HepG2 (cell line): ENCODE measurements at regions not wholly inside any gene's neighbourhood (a gene's known extent, or its start where the extent isn't known, plus 50 kb on each side); places are given as distances from the start of the nearest gene placed in this dataset.

ENCODE experiments used
- ASH2L ChIP-seq: fragments of 300-600, 200-600 bp; sonication (generic); IDR thresholded peaks from 2 replicates; pipeline ENCODE4 v1.7.0; 2017; ENCODE audit warnings: low read depth, mild to moderate bottlenecking, moderate library complexity, mixed read lengths, low read length; ENCODE audit not compliant: insufficient read length
- RNF2 ChIP-seq: fragments of 450-650 bp; conservative IDR thresholded peaks from 2 replicates; pipeline ENCODE4 v1.6.1; 2016; ENCODE audit warnings: low read depth
- XRCC5 ChIP-seq: fragments of 200-400 bp; formaldehyde crosslinking; optimal IDR thresholded peaks from 2 replicates; pipeline ENCODE3; 2017; ENCODE audit warnings: mild to moderate bottlenecking, low read length
- ZNF782 ChIP-seq: sonication (generic); formaldehyde crosslinking; IDR thresholded peaks from 2 replicates; pipeline ENCODE4 v1.4.0; 2020; ENCODE audit warnings: missing genetic modification reagents, mild to moderate bottlenecking, borderline replicate concordance
- TF ChIP-seq, protein P1 (sequence below): sonication (generic); formaldehyde crosslinking; conservative IDR thresholded peaks from 2 replicates; pipeline ENCODE4 v1.8.0; 2022; ENCODE audit warnings: mild to moderate bottlenecking, moderate library complexity, missing genetic modification reagents
- TF ChIP-seq, protein P2 (sequence below): sonication (generic); formaldehyde crosslinking; IDR thresholded peaks from 2 replicates; pipeline ENCODE4 v1.4.0; 2020; ENCODE audit warnings: missing genetic modification reagents
- TF ChIP-seq, protein P3 (sequence below): sonication (generic); formaldehyde crosslinking; IDR thresholded peaks from 2 replicates; pipeline ENCODE4 v1.5.1; 2020; ENCODE audit warnings: mild to moderate bottlenecking, missing genetic modification reagents, borderline replicate concordance
- TF ChIP-seq, protein P4 (sequence below): sonication (generic); formaldehyde crosslinking; IDR thresholded peaks from 2 replicates; pipeline ENCODE4 v1.4.0; 2020; ENCODE audit warnings: missing genetic modification reagents
- TF ChIP-seq, protein P5 (sequence below): sonication (generic); formaldehyde crosslinking; IDR thresholded peaks from 2 replicates; pipeline ENCODE4 v1.8.0; 2022; ENCODE audit warnings: missing genetic modification reagents, mild to moderate bottlenecking, borderline replicate concordance
- TF ChIP-seq, protein P6 (sequence below): sonication (generic); formaldehyde crosslinking; IDR thresholded peaks from 2 replicates; pipeline ENCODE4 v1.4.0; 2020; ENCODE audit warnings: mild to moderate bottlenecking, missing genetic modification reagents
- TF ChIP-seq, protein P7 (sequence below): sonication (generic); formaldehyde crosslinking; IDR thresholded peaks from 2 replicates; pipeline ENCODE4 v1.5.1; 2020; ENCODE audit warnings: missing genetic modification reagents, mild to moderate bottlenecking, borderline replicate concordance

DNA sequence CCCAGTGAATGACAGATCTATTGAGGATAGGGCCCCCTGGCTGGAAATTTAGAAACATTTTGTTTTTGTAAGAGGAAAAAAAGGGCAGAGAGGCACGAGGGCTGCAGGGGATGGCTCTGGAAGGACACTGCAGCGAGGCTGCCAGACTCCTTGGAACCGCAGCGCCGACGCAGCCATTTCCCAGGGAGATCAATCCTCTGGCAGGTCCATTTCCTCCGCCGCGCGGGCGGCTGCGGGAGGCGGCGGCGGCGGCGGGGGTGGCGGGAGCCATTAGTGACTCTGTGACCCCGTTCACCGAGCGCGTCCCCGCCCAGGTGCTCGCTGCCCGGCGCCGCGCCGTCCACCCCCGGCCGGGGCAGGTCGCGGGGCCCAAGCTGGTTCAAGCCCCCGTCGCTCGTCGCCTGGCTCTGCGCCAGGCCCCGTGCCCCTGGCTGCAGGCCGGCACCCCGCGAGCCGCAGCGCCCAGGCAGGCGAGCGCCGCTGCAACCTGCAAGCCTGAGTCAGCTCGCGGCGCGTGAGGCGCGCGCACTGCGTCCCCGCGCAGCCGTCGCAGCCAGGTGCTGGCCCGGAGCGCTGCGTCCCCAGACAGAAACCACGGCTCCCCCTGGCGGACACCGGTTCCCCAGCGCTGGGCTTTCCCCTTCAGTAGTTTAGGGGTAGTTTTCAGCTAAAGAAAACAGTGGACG, 192.6 kb downstream of the KATNAL1 start (continued):
- TF ChIP-seq, protein P1, sequence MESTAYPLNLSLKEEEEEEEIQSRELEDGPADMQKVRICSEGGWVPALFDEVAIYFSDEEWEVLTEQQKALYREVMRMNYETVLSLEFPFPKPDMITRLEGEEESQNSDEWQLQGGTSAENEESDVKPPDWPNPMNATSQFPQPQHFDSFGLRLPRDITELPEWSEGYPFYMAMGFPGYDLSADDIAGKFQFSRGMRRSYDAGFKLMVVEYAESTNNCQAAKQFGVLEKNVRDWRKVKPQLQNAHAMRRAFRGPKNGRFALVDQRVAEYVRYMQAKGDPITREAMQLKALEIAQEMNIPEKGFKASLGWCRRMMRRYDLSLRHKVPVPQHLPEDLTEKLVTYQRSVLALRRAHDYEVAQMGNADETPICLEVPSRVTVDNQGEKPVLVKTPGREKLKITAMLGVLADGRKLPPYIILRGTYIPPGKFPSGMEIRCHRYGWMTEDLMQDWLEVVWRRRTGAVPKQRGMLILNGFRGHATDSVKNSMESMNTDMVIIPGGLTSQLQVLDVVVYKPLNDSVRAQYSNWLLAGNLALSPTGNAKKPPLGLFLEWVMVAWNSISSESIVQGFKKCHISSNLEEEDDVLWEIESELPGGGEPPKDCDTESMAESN (CRISPR knock-in tag): 0 out of 2 replicates have a peak, but pooled peaks have one; percentile 24
- TF ChIP-seq, protein P2, sequence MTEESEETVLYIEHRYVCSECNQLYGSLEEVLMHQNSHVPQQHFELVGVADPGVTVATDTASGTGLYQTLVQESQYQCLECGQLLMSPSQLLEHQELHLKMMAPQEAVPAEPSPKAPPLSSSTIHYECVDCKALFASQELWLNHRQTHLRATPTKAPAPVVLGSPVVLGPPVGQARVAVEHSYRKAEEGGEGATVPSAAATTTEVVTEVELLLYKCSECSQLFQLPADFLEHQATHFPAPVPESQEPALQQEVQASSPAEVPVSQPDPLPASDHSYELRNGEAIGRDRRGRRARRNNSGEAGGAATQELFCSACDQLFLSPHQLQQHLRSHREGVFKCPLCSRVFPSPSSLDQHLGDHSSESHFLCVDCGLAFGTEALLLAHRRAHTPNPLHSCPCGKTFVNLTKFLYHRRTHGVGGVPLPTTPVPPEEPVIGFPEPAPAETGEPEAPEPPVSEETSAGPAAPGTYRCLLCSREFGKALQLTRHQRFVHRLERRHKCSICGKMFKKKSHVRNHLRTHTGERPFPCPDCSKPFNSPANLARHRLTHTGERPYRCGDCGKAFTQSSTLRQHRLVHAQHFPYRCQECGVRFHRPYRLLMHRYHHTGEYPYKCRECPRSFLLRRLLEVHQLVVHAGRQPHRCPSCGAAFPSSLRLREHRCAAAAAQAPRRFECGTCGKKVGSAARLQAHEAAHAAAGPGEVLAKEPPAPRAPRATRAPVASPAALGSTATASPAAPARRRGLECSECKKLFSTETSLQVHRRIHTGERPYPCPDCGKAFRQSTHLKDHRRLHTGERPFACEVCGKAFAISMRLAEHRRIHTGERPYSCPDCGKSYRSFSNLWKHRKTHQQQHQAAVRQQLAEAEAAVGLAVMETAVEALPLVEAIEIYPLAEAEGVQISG (CRISPR knock-in tag): peak; percentile 75; the same call in 1 of the 2 replicates
- TF ChIP-seq, protein P3, sequence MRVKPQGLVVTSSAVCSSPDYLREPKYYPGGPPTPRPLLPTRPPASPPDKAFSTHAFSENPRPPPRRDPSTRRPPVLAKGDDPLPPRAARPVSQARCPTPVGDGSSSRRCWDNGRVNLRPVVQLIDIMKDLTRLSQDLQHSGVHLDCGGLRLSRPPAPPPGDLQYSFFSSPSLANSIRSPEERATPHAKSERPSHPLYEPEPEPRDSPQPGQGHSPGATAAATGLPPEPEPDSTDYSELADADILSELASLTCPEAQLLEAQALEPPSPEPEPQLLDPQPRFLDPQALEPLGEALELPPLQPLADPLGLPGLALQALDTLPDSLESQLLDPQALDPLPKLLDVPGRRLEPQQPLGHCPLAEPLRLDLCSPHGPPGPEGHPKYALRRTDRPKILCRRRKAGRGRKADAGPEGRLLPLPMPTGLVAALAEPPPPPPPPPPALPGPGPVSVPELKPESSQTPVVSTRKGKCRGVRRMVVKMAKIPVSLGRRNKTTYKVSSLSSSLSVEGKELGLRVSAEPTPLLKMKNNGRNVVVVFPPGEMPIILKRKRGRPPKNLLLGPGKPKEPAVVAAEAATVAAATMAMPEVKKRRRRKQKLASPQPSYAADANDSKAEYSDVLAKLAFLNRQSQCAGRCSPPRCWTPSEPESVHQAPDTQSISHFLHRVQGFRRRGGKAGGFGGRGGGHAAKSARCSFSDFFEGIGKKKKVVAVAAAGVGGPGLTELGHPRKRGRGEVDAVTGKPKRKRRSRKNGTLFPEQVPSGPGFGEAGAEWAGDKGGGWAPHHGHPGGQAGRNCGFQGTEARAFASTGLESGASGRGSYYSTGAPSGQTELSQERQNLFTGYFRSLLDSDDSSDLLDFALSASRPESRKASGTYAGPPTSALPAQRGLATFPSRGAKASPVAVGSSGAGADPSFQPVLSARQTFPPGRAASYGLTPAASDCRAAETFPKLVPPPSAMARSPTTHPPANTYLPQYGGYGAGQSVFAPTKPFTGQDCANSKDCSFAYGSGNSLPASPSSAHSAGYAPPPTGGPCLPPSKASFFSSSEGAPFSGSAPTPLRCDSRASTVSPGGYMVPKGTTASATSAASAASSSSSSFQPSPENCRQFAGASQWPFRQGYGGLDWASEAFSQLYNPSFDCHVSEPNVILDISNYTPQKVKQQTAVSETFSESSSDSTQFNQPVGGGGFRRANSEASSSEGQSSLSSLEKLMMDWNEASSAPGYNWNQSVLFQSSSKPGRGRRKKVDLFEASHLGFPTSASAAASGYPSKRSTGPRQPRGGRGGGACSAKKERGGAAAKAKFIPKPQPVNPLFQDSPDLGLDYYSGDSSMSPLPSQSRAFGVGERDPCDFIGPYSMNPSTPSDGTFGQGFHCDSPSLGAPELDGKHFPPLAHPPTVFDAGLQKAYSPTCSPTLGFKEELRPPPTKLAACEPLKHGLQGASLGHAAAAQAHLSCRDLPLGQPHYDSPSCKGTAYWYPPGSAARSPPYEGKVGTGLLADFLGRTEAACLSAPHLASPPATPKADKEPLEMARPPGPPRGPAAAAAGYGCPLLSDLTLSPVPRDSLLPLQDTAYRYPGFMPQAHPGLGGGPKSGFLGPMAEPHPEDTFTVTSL (CRISPR knock-in tag): no peak
- TF ChIP-seq, protein P4, sequence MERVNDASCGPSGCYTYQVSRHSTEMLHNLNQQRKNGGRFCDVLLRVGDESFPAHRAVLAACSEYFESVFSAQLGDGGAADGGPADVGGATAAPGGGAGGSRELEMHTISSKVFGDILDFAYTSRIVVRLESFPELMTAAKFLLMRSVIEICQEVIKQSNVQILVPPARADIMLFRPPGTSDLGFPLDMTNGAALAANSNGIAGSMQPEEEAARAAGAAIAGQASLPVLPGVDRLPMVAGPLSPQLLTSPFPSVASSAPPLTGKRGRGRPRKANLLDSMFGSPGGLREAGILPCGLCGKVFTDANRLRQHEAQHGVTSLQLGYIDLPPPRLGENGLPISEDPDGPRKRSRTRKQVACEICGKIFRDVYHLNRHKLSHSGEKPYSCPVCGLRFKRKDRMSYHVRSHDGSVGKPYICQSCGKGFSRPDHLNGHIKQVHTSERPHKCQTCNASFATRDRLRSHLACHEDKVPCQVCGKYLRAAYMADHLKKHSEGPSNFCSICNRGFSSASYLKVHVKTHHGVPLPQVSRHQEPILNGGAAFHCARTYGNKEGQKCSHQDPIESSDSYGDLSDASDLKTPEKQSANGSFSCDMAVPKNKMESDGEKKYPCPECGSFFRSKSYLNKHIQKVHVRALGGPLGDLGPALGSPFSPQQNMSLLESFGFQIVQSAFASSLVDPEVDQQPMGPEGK (CRISPR knock-in tag): no peak; the same call in 1 of the 2 replicates
- TF ChIP-seq ASH2L (peak; percentile 66), ZNF782 (0 out of 2 replicates have a peak, but pooled peaks have one; percentile 60), RNF2 (peak; percentile 62; the same call in 1 of the 2 replicates), XRCC5 (peak; percentile 92)
- TF ChIP-seq, protein P5, sequence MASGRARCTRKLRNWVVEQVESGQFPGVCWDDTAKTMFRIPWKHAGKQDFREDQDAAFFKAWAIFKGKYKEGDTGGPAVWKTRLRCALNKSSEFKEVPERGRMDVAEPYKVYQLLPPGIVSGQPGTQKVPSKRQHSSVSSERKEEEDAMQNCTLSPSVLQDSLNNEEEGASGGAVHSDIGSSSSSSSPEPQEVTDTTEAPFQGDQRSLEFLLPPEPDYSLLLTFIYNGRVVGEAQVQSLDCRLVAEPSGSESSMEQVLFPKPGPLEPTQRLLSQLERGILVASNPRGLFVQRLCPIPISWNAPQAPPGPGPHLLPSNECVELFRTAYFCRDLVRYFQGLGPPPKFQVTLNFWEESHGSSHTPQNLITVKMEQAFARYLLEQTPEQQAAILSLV: 0 out of 2 replicates have a peak, but pooled peaks have one; percentile 55
- TF ChIP-seq, protein P6, sequence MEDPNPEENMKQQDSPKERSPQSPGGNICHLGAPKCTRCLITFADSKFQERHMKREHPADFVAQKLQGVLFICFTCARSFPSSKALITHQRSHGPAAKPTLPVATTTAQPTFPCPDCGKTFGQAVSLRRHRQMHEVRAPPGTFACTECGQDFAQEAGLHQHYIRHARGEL (CRISPR knock-in tag): no peak
- TF ChIP-seq, protein P7, sequence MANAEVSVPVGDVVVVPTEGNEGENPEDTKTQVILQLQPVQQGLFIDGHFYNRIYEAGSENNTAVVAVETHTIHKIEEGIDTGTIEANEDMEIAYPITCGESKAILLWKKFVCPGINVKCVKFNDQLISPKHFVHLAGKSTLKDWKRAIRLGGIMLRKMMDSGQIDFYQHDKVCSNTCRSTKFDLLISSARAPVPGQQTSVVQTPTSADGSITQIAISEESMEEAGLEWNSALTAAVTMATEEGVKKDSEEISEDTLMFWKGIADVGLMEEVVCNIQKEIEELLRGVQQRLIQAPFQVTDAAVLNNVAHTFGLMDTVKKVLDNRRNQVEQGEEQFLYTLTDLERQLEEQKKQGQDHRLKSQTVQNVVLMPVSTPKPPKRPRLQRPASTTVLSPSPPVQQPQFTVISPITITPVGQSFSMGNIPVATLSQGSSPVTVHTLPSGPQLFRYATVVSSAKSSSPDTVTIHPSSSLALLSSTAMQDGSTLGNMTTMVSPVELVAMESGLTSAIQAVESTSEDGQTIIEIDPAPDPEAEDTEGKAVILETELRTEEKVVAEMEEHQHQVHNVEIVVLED (CRISPR knock-in tag): peak; percentile 61
